ENCODE measurements at regions not wholly inside any gene's neighbourhood (a gene's known extent, or its start where the extent isn't known, plus 50 kb on each side); places are given as distances from the start of the nearest gene placed in this dataset.

DNA sequence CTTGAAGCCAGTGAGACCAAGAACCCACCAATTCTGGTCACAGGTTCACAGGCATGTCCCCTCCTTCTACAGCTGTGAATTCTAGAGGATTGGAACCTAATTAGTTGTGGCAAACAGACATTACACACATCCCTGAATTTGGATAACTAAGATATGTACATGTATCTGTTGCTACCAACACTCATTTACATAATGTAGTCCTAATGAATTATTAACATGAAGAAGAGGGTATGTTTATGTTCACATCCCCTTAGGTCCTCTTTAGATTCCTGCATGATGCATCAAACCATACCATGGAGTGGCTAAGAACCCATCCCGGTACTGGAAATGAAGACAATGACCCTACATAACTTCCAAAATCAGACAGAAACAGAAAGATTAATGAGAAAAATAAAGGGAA is 326.9 kb upstream of the RBMY1B start:
- H3K27me3 ChIP-seq (replicated peaks in 2 of 5; ENCODE audit: control insufficient read depth in 4 of 5, insufficient read depth in 5 of 5, low read length in 4 of 5) = no peaks in the 10 kb centered on the region
- DNase-seq = no peak
- H3K27ac ChIP-seq (ENCODE audit: insufficient read depth in 1 of 2, low read depth in 1 of 2, low read length in 2 of 2, poor library complexity in 1 of 2, severe bottlenecking in 2 of 2) = no peak overlapping the region
- no peak overlapping the region for H3K4me3 ChIP-seq (ENCODE audit: control insufficient read depth in 1 of 7, extremely low read depth in 1 of 7, insufficient read depth in 4 of 7, low read depth in 2 of 7, low read length in 6 of 7)
- peaks cover 0 to 6% (median 0%) of the 10 kb centered on the region in 4 experiments for H3K4me1 ChIP-seq (ENCODE audit: control extremely low read depth in 1 of 4, control insufficient read depth in 4 of 4, insufficient read depth in 4 of 4, low read length in 3 of 4)
- no peaks in the 10 kb centered on the region for H3K36me3 ChIP-seq (ENCODE audit: control insufficient read depth in 4 of 4, insufficient read depth in 4 of 4, low read length in 3 of 4)
- no peaks in the 10 kb centered on the region for H3K9me3 ChIP-seq (ENCODE audit: control extremely low read depth in 1 of 5, control insufficient read depth in 4 of 5, insufficient read depth in 2 of 5, low read depth in 1 of 5, low read length in 4 of 5)
- CTCF ChIA-PET = no interaction called here
- WGBS (ENCODE audit: insufficient coverage) = no CpG with 5 or more reads among the region's 1 CpG
- POLR2A ChIA-PET = no interaction called here

DNA sequence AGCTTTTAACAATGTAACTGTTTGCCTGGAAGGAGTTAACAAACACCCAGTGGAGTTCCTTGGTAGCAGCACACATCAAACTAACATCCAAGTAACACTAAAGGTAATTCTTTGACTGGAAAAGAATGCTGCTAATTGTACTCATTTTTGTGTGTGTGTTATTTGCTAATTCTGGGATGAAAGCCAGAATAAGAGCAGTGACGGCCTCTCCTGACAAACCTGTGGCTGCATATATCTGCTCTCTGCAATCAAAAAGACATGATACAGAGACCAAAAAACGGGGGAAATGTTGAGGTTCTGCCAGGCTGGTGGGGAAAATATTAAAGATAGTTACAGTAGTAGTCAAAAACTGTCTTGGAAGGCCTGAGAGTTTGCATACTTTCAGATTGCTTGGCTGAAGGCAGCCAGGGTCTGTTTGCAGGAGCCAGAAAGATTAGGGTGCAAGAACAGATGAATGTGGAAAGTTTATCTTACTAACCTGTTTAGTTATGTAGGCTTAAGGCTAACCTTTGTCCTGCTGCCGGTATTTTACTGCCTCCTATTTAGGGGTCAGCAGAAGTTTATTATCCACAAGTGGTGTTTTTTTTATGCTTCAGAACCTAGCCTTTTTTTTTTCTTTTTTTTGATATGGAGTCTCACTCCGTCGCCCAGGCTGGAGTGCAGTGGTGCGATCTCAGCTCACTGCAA is 325.6 kb upstream of the RBMY1B start:
- Histone ChIP-seq H3K27ac (ENCODE audit: insufficient read depth in 1 of 2, low read depth in 1 of 2, low read length in 2 of 2, poor library complexity in 1 of 2, severe bottlenecking in 2 of 2) (no peak overlapping the region), H3K27me3 (replicated peaks in 2 of 5; ENCODE audit: control insufficient read depth in 4 of 5, insufficient read depth in 5 of 5, low read length in 4 of 5) (no peaks in the 10 kb centered on the region), H3K9me3 (ENCODE audit: control extremely low read depth in 1 of 5, control insufficient read depth in 4 of 5, insufficient read depth in 2 of 5, low read depth in 1 of 5, low read length in 4 of 5) (no peaks in the 10 kb centered on the region), H3K4me3 (ENCODE audit: control insufficient read depth in 1 of 7, extremely low read depth in 1 of 7, insufficient read depth in 4 of 7, low read depth in 2 of 7, low read length in 6 of 7) (no peak overlapping the region), H3K36me3 (ENCODE audit: control insufficient read depth in 4 of 4, insufficient read depth in 4 of 4, low read length in 3 of 4) (no peaks in the 10 kb centered on the region), H3K4me1 (ENCODE audit: control extremely low read depth in 1 of 4, control insufficient read depth in 4 of 4, insufficient read depth in 4 of 4, low read length in 3 of 4) (peaks cover 0 to 5% (median 0%) of the 10 kb centered on the region in 4 experiments)
- ChIA-PET POLR2A (no interaction called here), CTCF (no interaction called here)
- DNase-seq = no peak
- no CpG with 5 or more reads among the region's 6 CpGs for WGBS (ENCODE audit: insufficient coverage)

DNA sequence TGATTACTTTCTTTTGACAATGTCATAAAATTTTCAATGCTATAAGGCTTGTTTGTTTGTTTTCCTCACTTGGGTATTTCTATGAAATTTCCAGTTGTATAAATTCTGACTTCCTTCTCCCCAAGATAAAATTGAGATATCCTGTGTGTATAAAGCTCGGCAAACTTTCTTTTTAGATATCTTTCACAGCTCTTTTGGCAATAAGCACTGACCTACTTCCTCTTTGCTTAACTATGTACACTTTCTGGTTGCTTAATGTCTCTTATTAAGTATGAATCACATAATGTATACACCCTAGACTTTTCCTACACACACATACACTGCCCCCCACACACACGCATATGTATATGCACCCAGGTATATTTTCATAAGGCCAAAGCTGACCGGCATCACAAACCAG is 318.4 kb upstream of the RBMY1B start:
- ChIA-PET CTCF (interaction anchor here (1.1 kb wide), 1 partner anchor 15 kb away, joined by 5 read pairs; no protein-coding TSS in a partner anchor), POLR2A (no interaction called here)
- Histone ChIP-seq H3K27me3 (replicated peaks in 2 of 5; ENCODE audit: control insufficient read depth in 4 of 5, insufficient read depth in 5 of 5, low read length in 4 of 5) (no peaks in the 10 kb centered on the region), H3K4me3 (ENCODE audit: control insufficient read depth in 1 of 7, extremely low read depth in 1 of 7, insufficient read depth in 4 of 7, low read depth in 2 of 7, low read length in 6 of 7) (no peak overlapping the region), H3K9me3 (ENCODE audit: control extremely low read depth in 1 of 5, control insufficient read depth in 4 of 5, insufficient read depth in 2 of 5, low read depth in 1 of 5, low read length in 4 of 5) (no peaks in the 10 kb centered on the region), H3K36me3 (ENCODE audit: control insufficient read depth in 4 of 4, insufficient read depth in 4 of 4, low read length in 3 of 4) (no peaks in the 10 kb centered on the region), H3K27ac (ENCODE audit: insufficient read depth in 1 of 2, low read depth in 1 of 2, low read length in 2 of 2, poor library complexity in 1 of 2, severe bottlenecking in 2 of 2) (no peak overlapping the region), H3K4me1 (ENCODE audit: control extremely low read depth in 1 of 4, control insufficient read depth in 4 of 4, insufficient read depth in 4 of 4, low read length in 3 of 4) (no peaks in the 10 kb centered on the region)
- no peak for DNase-seq
- WGBS (ENCODE audit: insufficient coverage) = no CpG with 5 or more reads among the region's 3 CpGs

DNA sequence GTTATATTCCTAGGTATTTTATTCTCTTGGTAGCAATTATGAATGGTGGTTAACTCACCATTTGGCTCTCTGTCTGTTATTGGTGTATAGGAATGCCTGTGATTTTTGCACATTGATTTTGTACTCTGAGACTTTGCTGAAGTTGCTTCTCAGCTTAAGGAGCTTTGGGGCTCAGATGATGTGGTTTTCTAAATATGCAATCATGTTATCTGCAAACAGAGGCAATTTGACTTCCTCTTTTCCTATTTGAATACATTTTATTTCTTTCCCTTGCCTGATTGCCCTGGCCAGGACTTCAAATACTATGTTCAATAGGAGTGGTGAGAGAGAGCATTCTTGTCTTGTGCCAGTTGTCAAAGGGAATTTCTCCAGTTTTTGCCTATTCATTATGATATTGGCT is 310.9 kb upstream of the RBMY1B start:
- H3K27me3 ChIP-seq (replicated peaks in 2 of 5; ENCODE audit: control insufficient read depth in 4 of 5, insufficient read depth in 5 of 5, low read length in 4 of 5) = no peaks in the 10 kb centered on the region
- peak in 1 of 3 donors; percentile 34 for DNase-seq
- ChIA-PET POLR2A (no interaction called here), CTCF (interaction anchor here (1.0 kb wide), 1 partner anchor 56 kb away, joined by 3 read pairs; no protein-coding TSS in a partner anchor)
- H3K36me3 ChIP-seq (ENCODE audit: control insufficient read depth in 4 of 4, insufficient read depth in 4 of 4, low read length in 3 of 4) = no peaks in the 10 kb centered on the region
- no peaks in the 10 kb centered on the region for H3K9me3 ChIP-seq (ENCODE audit: control extremely low read depth in 1 of 5, control insufficient read depth in 4 of 5, insufficient read depth in 2 of 5, low read depth in 1 of 5, low read length in 4 of 5)
- H3K4me3 ChIP-seq (ENCODE audit: control insufficient read depth in 1 of 7, extremely low read depth in 1 of 7, insufficient read depth in 4 of 7, low read depth in 2 of 7, low read length in 6 of 7) = no peak overlapping the region
- H3K27ac ChIP-seq (ENCODE audit: insufficient read depth in 1 of 2, low read depth in 1 of 2, low read length in 2 of 2, poor library complexity in 1 of 2, severe bottlenecking in 2 of 2) = no peak overlapping the region
- peaks cover 0 to 6% (median 0%) of the 10 kb centered on the region in 4 experiments for H3K4me1 ChIP-seq (ENCODE audit: control extremely low read depth in 1 of 4, control insufficient read depth in 4 of 4, insufficient read depth in 4 of 4, low read length in 3 of 4)

DNA sequence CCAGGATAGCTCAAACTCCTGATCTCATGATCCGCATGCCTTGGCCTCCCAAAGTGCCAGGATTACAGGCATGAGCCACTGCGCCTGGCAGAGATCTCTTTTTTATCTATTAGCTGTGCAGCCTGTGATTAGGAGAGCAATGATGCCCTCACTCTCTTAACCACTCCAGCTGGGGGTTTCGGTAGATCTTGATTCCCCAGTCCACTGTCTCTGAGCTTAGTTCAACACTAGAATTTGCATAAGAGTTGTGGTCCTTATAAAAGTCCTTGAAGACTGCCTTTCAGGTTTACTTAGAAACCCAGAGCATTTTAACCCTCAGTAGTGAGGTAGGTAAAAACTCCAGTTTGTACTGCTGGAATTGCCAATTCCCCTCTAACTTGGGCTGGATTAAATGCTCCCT is 283.3 kb upstream of the RBMY1B start:
- CTCF ChIA-PET = no interaction called here
- no peak for DNase-seq
- Histone ChIP-seq H3K4me1 (ENCODE audit: control extremely low read depth in 1 of 4, control insufficient read depth in 4 of 4, insufficient read depth in 4 of 4, low read length in 3 of 4) (no peaks in the 10 kb centered on the region), H3K4me3 (ENCODE audit: control insufficient read depth in 1 of 7, extremely low read depth in 1 of 7, insufficient read depth in 4 of 7, low read depth in 2 of 7, low read length in 6 of 7) (no peak overlapping the region), H3K9me3 (ENCODE audit: control extremely low read depth in 1 of 5, control insufficient read depth in 4 of 5, insufficient read depth in 2 of 5, low read depth in 1 of 5, low read length in 4 of 5) (peaks cover 0 to 1% (median 0%) of the 10 kb centered on the region in 5 experiments), H3K27me3 (replicated peaks in 2 of 5; ENCODE audit: control insufficient read depth in 4 of 5, insufficient read depth in 5 of 5, low read length in 4 of 5) (no peaks in the 10 kb centered on the region), H3K36me3 (ENCODE audit: control insufficient read depth in 4 of 4, insufficient read depth in 4 of 4, low read length in 3 of 4) (no peaks in the 10 kb centered on the region), H3K27ac (ENCODE audit: insufficient read depth in 1 of 2, low read depth in 1 of 2, low read length in 2 of 2, poor library complexity in 1 of 2, severe bottlenecking in 2 of 2) (no peak overlapping the region)
- no CpG with 5 or more reads among the region's 3 CpGs for WGBS (ENCODE audit: insufficient coverage)
- POLR2A ChIA-PET = no interaction called here

GRCh38 chrY:21240221-21240620 is 270.9 kb upstream of the RBMY1B start:
- no CpG with 5 or more reads among the region's 4 CpGs for WGBS (ENCODE audit: insufficient coverage)
- H3K27ac ChIP-seq (ENCODE audit: insufficient read depth in 1 of 2, low read depth in 1 of 2, low read length in 2 of 2, poor library complexity in 1 of 2, severe bottlenecking in 2 of 2) = no peak overlapping the region
- no peak overlapping the region for H3K4me3 ChIP-seq (ENCODE audit: control insufficient read depth in 1 of 7, extremely low read depth in 1 of 7, insufficient read depth in 4 of 7, low read depth in 2 of 7, low read length in 6 of 7)
- no peaks in the 10 kb centered on the region for H3K27me3 ChIP-seq (replicated peaks in 2 of 5; ENCODE audit: control insufficient read depth in 4 of 5, insufficient read depth in 5 of 5, low read length in 4 of 5)
- peak in 1 of 3 donors; percentile 79 for DNase-seq
- ChIA-PET CTCF (no interaction called here), POLR2A (no interaction called here)
- H3K9me3 ChIP-seq (ENCODE audit: control extremely low read depth in 1 of 5, control insufficient read depth in 4 of 5, insufficient read depth in 2 of 5, low read depth in 1 of 5, low read length in 4 of 5) = no peaks in the 10 kb centered on the region
- H3K4me1 ChIP-seq (ENCODE audit: control extremely low read depth in 1 of 4, control insufficient read depth in 4 of 4, insufficient read depth in 4 of 4, low read length in 3 of 4) = peaks cover 0 to 18% (median 0%) of the 10 kb centered on the region in 4 experiments
- H3K36me3 ChIP-seq (ENCODE audit: control insufficient read depth in 4 of 4, insufficient read depth in 4 of 4, low read length in 3 of 4) = no peaks in the 10 kb centered on the region

GRCh38 chrY:21240662-21241310 is 270.4 kb upstream of the RBMY1B start:
- no peaks in the 10 kb centered on the region for H3K36me3 ChIP-seq (ENCODE audit: control insufficient read depth in 4 of 4, insufficient read depth in 4 of 4, low read length in 3 of 4)
- H3K9me3 ChIP-seq (ENCODE audit: control extremely low read depth in 1 of 5, control insufficient read depth in 4 of 5, insufficient read depth in 2 of 5, low read depth in 1 of 5, low read length in 4 of 5) = no peaks in the 10 kb centered on the region
- H3K4me1 ChIP-seq (ENCODE audit: control extremely low read depth in 1 of 4, control insufficient read depth in 4 of 4, insufficient read depth in 4 of 4, low read length in 3 of 4) = peaks cover 0 to 18% (median 0%) of the 10 kb centered on the region in 4 experiments
- H3K27me3 ChIP-seq (replicated peaks in 2 of 5; ENCODE audit: control insufficient read depth in 4 of 5, insufficient read depth in 5 of 5, low read length in 4 of 5) = no peaks in the 10 kb centered on the region
- ChIA-PET CTCF (no interaction called here), POLR2A (no interaction called here)
- no peak overlapping the region for H3K27ac ChIP-seq (ENCODE audit: insufficient read depth in 1 of 2, low read depth in 1 of 2, low read length in 2 of 2, poor library complexity in 1 of 2, severe bottlenecking in 2 of 2)
- DNase-seq = peak in 1 of 3 donors; percentile 11
- no CpG with 5 or more reads among the region's 2 CpGs for WGBS (ENCODE audit: insufficient coverage)
- no peak overlapping the region for H3K4me3 ChIP-seq (ENCODE audit: control insufficient read depth in 1 of 7, extremely low read depth in 1 of 7, insufficient read depth in 4 of 7, low read depth in 2 of 7, low read length in 6 of 7)

Data from common myeloid progenitor, CD34-positive (primary cell).